ENCODE measurements at regions not wholly inside any gene's neighbourhood (a gene's known extent, or its start where the extent isn't known, plus 50 kb on each side); places are given as distances from the start of the nearest gene placed in this dataset.

- TF ChIP-seq CTCF (IDR thresholded peaks at IDR 0.05) (no peak), POLR2A (IDR thresholded peaks at IDR 0.05) (no peak)
These were observed 401.4 kb downstream of the MAFB start for GRCh38 chr20:40287683-40288082.

Data from body of pancreas (tissue), 4 donors.